ENCODE measurements at regions not wholly inside any gene's neighbourhood (a gene's known extent, or its start where the extent isn't known, plus 50 kb on each side); places are given as distances from the start of the nearest gene placed in this dataset.

GRCh38 chr1:199553104-199553503 lies 474.4 kb upstream of the NR5A2 start:
- no peak for DNase-seq
- H3K36me3 ChIP-seq: no peaks in the 10 kb centered on the region
- no peak overlapping the region for H3K27ac ChIP-seq
- TF ChIP-seq POLR2A (IDR thresholded peaks at IDR 0.05) (no peak), CTCF (IDR thresholded peaks at IDR 0.05) (no peak)
- H3K4me1 ChIP-seq: no peaks in the 10 kb centered on the region
- no peak overlapping the region for H3K4me3 ChIP-seq
- H3K27me3 ChIP-seq: no peaks in the 10 kb centered on the region
- no peaks in the 10 kb centered on the region for H3K9me3 ChIP-seq

- TF ChIP-seq CTCF (IDR thresholded peaks at IDR 0.05): no peak
- no peak for TF ChIP-seq POLR2A (IDR thresholded peaks at IDR 0.05)
- Histone ChIP-seq H3K27me3 (no peaks in the 10 kb centered on the region), H3K4me3 (no peak overlapping the region), H3K27ac (no peak overlapping the region), H3K36me3 (no peaks in the 10 kb centered on the region), H3K4me1 (no peaks in the 10 kb centered on the region), H3K9me3 (no peaks in the 10 kb centered on the region)
- no peak for DNase-seq
Measured at GRCh38 chr1:199561334-199561733, 466.2 kb upstream of the NR5A2 start.

- H3K9me3 ChIP-seq: peaks cover 0 to 3% (median 0%) of the 10 kb centered on the region in 4 donors
- H3K4me1 ChIP-seq: no peaks in the 10 kb centered on the region
- no peak for DNase-seq
- TF ChIP-seq CTCF (IDR thresholded peaks at IDR 0.05) (no peak), POLR2A (IDR thresholded peaks at IDR 0.05) (no peak)
- H3K27ac ChIP-seq: no peak overlapping the region
- no peaks in the 10 kb centered on the region for H3K36me3 ChIP-seq
- H3K4me3 ChIP-seq: no peak overlapping the region
- H3K27me3 ChIP-seq: no peaks in the 10 kb centered on the region
Measured at GRCh38 chr1:199573047-199573446, 454.5 kb upstream of the NR5A2 start.

DNA sequence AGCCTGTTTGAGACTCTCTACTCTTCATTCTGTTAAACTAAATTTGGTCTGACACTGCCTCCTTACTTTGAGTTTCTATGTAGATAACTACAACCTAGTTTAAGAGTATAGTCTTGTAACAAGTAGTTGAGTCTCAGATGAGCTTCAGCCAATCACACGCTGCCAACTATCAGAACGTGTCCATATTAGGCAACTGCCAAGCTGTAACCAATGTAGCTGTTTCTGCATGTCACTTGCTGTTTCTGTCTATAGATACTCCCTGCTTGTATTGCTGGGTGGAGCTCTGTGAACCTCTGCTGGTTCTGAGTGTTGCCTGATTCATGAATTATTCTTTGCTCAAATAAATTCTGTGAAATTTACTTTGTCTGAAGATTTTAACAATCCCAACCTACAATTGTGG lies 452.6 kb upstream of the NR5A2 start:
- Histone ChIP-seq H3K27ac (no peak overlapping the region), H3K9me3 (peaks cover 0 to 3% (median 0%) of the 10 kb centered on the region in 4 donors), H3K27me3 (no peaks in the 10 kb centered on the region), H3K4me3 (no peak overlapping the region), H3K36me3 (no peaks in the 10 kb centered on the region), H3K4me1 (no peaks in the 10 kb centered on the region)
- no peak for TF ChIP-seq POLR2A (IDR thresholded peaks at IDR 0.05)
- TF ChIP-seq CTCF (IDR thresholded peaks at IDR 0.05): no peak
- DNase-seq: no peak

DNA sequence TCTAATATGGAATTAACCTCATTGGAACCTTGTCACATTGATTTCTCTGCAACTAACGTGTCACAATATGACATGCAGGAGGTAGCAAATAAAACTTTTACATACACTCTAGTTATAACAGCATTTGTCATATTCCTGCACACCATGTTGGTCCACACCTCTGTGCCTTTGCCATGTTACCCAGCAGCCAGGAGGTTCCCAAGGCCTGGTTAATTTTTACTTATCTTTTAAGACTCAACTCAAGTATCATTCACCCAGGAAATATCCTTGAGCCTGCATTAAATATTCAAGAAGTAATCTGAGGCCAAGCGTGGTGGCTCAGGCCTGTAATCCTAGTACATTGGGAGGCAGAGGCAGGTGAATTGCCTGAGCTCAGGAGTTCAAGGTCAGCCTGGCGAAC lies 447.2 kb upstream of the NR5A2 start:
- Histone ChIP-seq H3K4me1 (no peaks in the 10 kb centered on the region), H3K27ac (no peak overlapping the region), H3K4me3 (no peak overlapping the region), H3K9me3 (no peaks in the 10 kb centered on the region), H3K36me3 (no peaks in the 10 kb centered on the region), H3K27me3 (no peaks in the 10 kb centered on the region)
- TF ChIP-seq CTCF (IDR thresholded peaks at IDR 0.05) (no peak), POLR2A (IDR thresholded peaks at IDR 0.05) (no peak)
- DNase-seq: no peak

DNA sequence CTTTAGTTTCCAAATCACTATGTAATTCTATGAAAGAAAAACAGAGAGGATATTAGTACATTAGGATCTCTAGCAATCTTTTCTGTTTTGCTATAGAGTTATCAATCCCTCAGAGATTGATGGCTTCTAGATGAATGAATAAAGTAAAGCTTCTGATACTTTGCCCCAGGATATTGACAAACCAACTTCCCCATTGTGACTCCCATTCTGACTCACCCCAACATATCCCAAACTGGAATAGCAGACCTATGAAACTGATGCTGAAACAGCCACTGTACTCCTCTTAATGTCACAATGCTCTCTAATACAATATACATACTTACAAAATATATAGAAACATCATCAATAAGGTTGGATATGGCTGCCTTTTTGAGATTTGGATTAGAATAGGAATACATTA lies 442.1 kb upstream of the NR5A2 start:
- no peak for TF ChIP-seq CTCF (IDR thresholded peaks at IDR 0.05)
- TF ChIP-seq POLR2A (IDR thresholded peaks at IDR 0.05): no peak
- no peaks in the 10 kb centered on the region for H3K9me3 ChIP-seq
- no peak overlapping the region for H3K4me3 ChIP-seq
- no peaks in the 10 kb centered on the region for H3K27me3 ChIP-seq
- no peaks in the 10 kb centered on the region for H3K4me1 ChIP-seq
- H3K36me3 ChIP-seq: no peaks in the 10 kb centered on the region
- H3K27ac ChIP-seq: no peak overlapping the region
- DNase-seq: no peak

Measured in Peyer's patch (tissue), 4 donors.